Iris pigment epithelial cell (primary cell): ENCODE measurements at regions not wholly inside any gene's neighbourhood (a gene's known extent, or its start where the extent isn't known, plus 50 kb on each side); places are given as distances from the start of the nearest gene placed in this dataset.
"Not testable (repeated sequence)": the region's sequence is repeated elsewhere in the genome, so short reads cannot be mapped to it uniquely, and the experiment has no call there.

Experiments
- DNase-seq: peaks from one replicate; pipeline ENCODE4 v3.0.0-alpha.2; 2011; ENCODE audit warnings: low read depth

GRCh38 chr21:43287795-43288755 lies 119.3 kb downstream of the CRYAA start:
- DNase-seq: no peak

- DNase-seq: no peak
Observed at GRCh38 chr21:43287111-43287760, 118.4 kb downstream of the CRYAA start.

- no peak for DNase-seq
Observed at GRCh38 chr21:43286196-43286595, 117.4 kb downstream of the CRYAA start.

- no peak for DNase-seq
Observed at GRCh38 chr21:43284700-43285099, 115.9 kb downstream of the CRYAA start.

GRCh38 chr21:43284238-43284637 lies 115.4 kb downstream of the CRYAA start:
- DNase-seq: no peak

- DNase-seq: not testable (repeated sequence)
Observed at GRCh38 chr21:43283925-43284221, 115.1 kb downstream of the CRYAA start.

GRCh38 chr21:43283136-43283924 lies 114.5 kb downstream of the CRYAA start:
- DNase-seq: no peak

- no peak for DNase-seq
Observed at GRCh38 chr21:43282358-43283120, 113.7 kb downstream of the CRYAA start.

GRCh38 chr21:43281661-43282357 lies 113.0 kb downstream of the CRYAA start:
- no peak for DNase-seq

GRCh38 chr21:43280949-43281633 lies 112.3 kb downstream of the CRYAA start:
- no peak for DNase-seq

GRCh38 chr21:43279578-43279894 lies 110.7 kb downstream of the CRYAA start:
- DNase-seq: no peak

GRCh38 chr21:43278766-43279577 lies 110.2 kb downstream of the CRYAA start:
- no peak for DNase-seq

- DNase-seq: no peak
Observed at GRCh38 chr21:43278359-43278758, 109.6 kb downstream of the CRYAA start.

- DNase-seq: no peak
Observed at GRCh38 chr21:43277481-43278351, 108.9 kb downstream of the CRYAA start.

GRCh38 chr21:43276811-43277210 lies 108.0 kb downstream of the CRYAA start:
- no peak for DNase-seq

GRCh38 chr21:43275421-43276211 lies 106.8 kb downstream of the CRYAA start:
- DNase-seq: no peak

- no peak for DNase-seq
Observed at GRCh38 chr21:43274946-43275310, 106.1 kb downstream of the CRYAA start.
